Lower leg skin (tissue), 4 donors: ENCODE measurements at regions not wholly inside any gene's neighbourhood (a gene's known extent, or its start where the extent isn't known, plus 50 kb on each side); places are given as distances from the start of the nearest gene placed in this dataset.

ENCODE experiments used
- DNase-seq, 2 donors: peaks; one replicate each; pipeline ENCODE4 v3.0.0-alpha.2; 2019; ENCODE audit warnings: low spot score in 2 of 2
- H3K4me3 ChIP-seq: fragments of 200-600 bp; sonication (generic); 2 replicates; pipeline ENCODE4 v1.5.1; 2017; ENCODE audit warnings: mild to moderate bottlenecking, low read depth; ENCODE audit not compliant: poor library complexity, severe bottlenecking
- CTCF ChIP-seq, 3 donors: fragments of 450-650 bp; IDR thresholded peaks; one replicate each; pipeline ENCODE4 v1.5.1; 2016; ENCODE audit warnings: antibody characterized with exemption in 3 of 3, mild to moderate bottlenecking in 3 of 3, moderate library complexity in 2 of 3
- POLR2A ChIP-seq, 2 donors: fragments of 450-650 bp; IDR thresholded peaks; one replicate each; pipeline ENCODE4 v1.6.1; 2016 to 2017; ENCODE audit warnings: antibody characterized with exemption in 2 of 2, mild to moderate bottlenecking in 1 of 2, moderate library complexity in 1 of 2
- WGBS, 2 donors: methylation state at CpG; one replicate each; pipeline ENCODE4 v1.1.5; 2018; 5-methylcytosine and 5-hydroxymethylcytosine counted together
- intact Hi-C: fragments of 100-400 bp; cut with DNase I; formaldehyde crosslinking; loops from one replicate; pipeline ENCODE4 v1.15.0; 2023; ENCODE audit warnings: low total_unique reads

- intact Hi-C loops, result no loop called here
- WGBS, 2 donors, result 74 to 78% methylated on average over 2 of the region's 2 CpGs
- no peak for TF ChIP-seq POLR2A (IDR thresholded peaks at IDR 0.05)
- no peak for TF ChIP-seq CTCF (IDR thresholded peaks at IDR 0.05)
- H3K4me3 ChIP-seq, result no peak overlapping the region
- DNase-seq, result no peak
Observed at GRCh38 chr5:17709011-17709710, 74.9 kb downstream of the TAF11L14 start.

DNA sequence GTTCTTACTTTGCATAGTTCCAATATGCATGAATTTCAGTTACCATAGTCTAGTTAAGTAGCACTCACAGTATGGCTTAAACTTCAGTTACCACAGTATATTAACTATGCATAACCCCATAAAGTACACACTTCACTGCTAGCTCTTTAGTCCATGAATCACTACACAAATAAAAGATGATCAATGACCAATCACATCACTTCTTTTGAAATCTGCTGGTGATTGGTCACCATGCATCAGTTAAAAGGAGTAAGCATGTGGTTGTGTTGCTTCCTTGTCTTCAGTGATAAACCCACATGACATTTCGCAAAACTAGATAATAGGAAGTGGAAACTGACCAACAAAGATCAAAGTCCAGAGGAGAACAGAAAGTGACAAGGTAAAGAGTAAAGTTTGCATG lies 79.0 kb downstream of the TAF11L14 start:
- intact Hi-C loops, result no loop called here
- no peak overlapping the region for H3K4me3 ChIP-seq
- DNase-seq, result no peak
- TF ChIP-seq POLR2A (IDR thresholded peaks at IDR 0.05), result no peak
- WGBS, 2 donors, result 85 to 86% methylated on average over 1 of the region's 1 CpG

GRCh38 chr5:17714186-17714585 lies 79.9 kb downstream of the TAF11L14 start:
- no peak overlapping the region for H3K4me3 ChIP-seq
- intact Hi-C loops, result no loop called here
- 87 to 88% methylated on average over 4 of the region's 4 CpGs for WGBS, 2 donors
- DNase-seq, result no peak
- TF ChIP-seq POLR2A (IDR thresholded peaks at IDR 0.05), result no peak
- no peak for TF ChIP-seq CTCF (IDR thresholded peaks at IDR 0.05)

DNA sequence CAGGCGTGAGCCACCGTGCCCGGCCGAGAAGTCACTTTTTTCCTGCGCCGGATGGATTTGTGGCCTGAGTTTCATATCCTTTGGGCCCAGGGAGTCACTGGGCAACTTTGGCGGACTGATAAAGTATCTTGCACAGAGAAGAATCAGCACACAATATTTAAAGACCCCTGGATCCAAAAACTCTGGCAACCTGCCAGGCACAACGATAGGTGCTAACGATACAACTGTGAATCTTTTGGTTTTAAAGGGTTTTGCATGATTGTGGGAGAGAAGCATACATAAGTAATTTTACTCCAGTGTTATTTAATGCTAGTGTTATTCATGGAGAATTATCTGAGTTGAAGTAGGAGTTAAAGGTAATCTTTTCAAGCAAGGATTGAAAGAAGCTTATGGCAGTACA lies 85.3 kb downstream of the TAF11L14 start:
- DNase-seq, result no peak
- WGBS, 2 donors, result 93 to 95% methylated on average over 9 of the region's 9 CpGs
- no peak overlapping the region for H3K4me3 ChIP-seq
- intact Hi-C loops, result no loop called here
- TF ChIP-seq POLR2A (IDR thresholded peaks at IDR 0.05), result no peak
- TF ChIP-seq CTCF (IDR thresholded peaks at IDR 0.05), result no peak

DNA sequence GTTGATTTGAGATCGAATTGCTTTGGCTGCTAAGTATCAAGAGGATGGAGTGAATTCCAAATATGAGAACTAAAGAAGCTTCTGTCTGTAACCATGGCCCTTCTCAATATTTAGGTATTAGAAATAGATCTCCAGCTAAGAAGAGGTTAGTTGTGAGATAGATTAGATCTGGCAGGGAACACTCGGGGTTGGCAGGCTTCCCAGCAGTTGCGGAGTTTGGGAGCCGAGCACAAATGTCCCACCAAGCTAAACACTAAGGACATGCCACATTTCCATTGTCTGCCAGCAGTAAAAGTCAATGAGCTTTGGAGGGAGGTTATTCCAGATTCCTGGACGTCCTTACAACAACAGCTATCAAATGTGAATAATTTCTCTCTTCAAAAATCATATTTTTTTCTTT lies 85.8 kb downstream of the TAF11L14 start:
- intact Hi-C loops, result no loop called here
- WGBS, 2 donors, result 27 to 35% methylated on average over 5 of the region's 5 CpGs
- TF ChIP-seq POLR2A (IDR thresholded peaks at IDR 0.05) (no peak), CTCF (IDR thresholded peaks at IDR 0.05) (no peak)
- no peak for DNase-seq
- H3K4me3 ChIP-seq, result no peak overlapping the region

DNA sequence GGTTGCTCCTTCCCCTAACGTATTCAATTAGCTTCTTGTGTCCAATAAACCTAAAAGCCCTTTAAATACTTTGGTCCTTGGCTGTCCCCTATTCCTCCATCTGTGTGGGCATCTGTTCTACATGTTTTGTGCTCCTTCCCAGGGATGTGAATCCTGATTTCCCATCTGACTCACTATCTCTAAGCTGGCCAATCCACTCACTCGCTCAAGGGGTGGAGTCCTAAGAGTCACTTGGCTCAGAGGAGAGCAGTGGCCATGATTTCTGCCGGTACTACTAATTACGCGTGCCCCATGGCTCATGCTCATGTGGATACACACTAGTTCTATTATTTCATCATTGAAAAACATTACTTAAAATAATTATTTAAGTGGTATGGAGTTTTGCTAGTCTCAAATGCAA lies 89.6 kb downstream of the TAF11L14 start:
- TF ChIP-seq CTCF (IDR thresholded peaks at IDR 0.05), result no peak
- no peak for TF ChIP-seq POLR2A (IDR thresholded peaks at IDR 0.05)
- DNase-seq, result no peak
- 52 to 67% methylated on average over 5 of the region's 5 CpGs for WGBS, 2 donors

More for the DNA sequence above, 89.6 kb downstream of the TAF11L14 start:
- H3K4me3 ChIP-seq, result no peak overlapping the region
- intact Hi-C loops, result no loop called here
